IPS-18a (cell line): ENCODE measurements at regions not wholly inside any gene's neighbourhood (a gene's known extent, or its start where the extent isn't known, plus 50 kb on each side); places are given as distances from the start of the nearest gene placed in this dataset.

Experiments
- H3K27ac ChIP-seq: one replicate; pipeline ENCODE4 v1.5.1; 2013; ENCODE audit warnings: low read length
- H3K27me3 ChIP-seq: one replicate; pipeline ENCODE4 v1.6.1; 2013; ENCODE audit warnings: mild to moderate bottlenecking, low read length; ENCODE audit not compliant: control insufficient read depth, insufficient read depth
- H3K36me3 ChIP-seq: one replicate; pipeline ENCODE4 v1.6.1; 2013; ENCODE audit warnings: low read depth, low read length; ENCODE audit not compliant: control insufficient read depth
- H3K4me1 ChIP-seq: one replicate; pipeline ENCODE4 v1.6.1; 2013; ENCODE audit warnings: low read depth, low read length; ENCODE audit not compliant: control insufficient read depth
- H3K4me3 ChIP-seq: one replicate; pipeline ENCODE4 v1.5.1; 2013; ENCODE audit warnings: low read length
- H3K9ac ChIP-seq: one replicate; pipeline ENCODE4 v1.6.1; 2013; ENCODE audit warnings: mild to moderate bottlenecking, low read length, moderate library complexity
- H3K9me3 ChIP-seq: one replicate; pipeline ENCODE4 v1.6.1; 2013; ENCODE audit warnings: low read depth, low read length; ENCODE audit not compliant: control insufficient read depth

DNA sequence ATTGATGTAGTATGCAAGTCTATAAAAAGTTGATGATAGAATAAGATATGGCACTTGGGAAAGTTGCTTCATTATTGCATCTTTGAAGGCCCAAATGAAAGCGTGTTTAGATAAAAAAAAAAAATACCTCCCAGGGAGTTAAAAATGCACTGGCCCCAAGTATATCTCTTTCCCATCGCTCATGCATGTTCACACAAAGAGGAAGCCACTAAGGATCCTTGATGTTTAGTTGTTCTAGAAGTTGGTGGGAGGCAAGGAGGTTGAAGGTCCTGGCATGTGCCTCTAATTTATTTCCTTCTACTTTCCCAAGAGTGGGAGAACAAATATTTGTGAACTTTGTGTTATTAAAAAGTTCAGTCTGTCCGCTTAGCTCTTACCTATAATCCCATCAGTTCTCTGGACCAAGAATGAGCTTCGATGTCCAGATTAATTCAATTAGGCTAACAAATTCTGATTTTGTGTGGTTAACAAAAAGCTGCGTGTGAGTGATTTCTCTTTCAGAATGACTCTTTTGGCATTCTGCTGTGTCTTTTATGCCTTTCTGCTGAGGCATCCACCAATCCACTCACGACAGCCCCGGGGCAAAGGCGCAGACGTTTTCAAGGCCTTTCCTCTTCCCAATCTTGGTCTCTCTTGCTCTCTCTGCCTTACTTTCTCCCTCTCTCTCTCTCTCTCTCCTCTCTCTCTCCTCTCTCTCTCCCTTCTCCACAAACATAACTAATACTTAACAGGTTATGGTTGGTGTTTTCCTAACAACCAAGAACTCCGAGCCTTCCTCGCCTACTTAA lies 135.1 kb upstream of the ERCC6L2 start:
- no peaks in the 10 kb centered on the region for H3K27me3 ChIP-seq
- H3K9me3 ChIP-seq: no peaks in the 10 kb centered on the region
- no peak overlapping the region for H3K27ac ChIP-seq
- no peaks in the 10 kb centered on the region for H3K4me1 ChIP-seq
- H3K9ac ChIP-seq: no peak overlapping the region
- no peak overlapping the region for H3K4me3 ChIP-seq
- no peaks in the 10 kb centered on the region for H3K36me3 ChIP-seq

DNA sequence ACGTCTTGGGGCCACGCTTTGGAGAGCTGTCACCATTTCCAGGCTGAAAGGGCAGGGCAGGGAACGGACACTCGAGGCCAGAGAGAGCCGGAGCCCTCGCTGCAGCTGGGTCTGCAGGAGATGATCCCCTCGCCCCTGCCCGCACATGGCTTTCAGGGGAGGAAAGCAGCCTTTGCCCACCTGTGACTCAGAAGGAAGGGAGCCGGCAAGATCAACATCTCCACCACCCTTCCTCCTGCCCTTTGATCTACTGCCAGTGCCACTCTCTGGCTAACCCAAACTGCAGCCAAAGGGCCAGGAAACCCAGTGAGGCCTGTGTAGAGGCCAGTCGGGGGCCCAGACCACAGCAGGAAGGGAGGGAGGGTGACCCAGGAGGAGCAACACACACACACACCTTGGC lies 137.1 kb upstream of the ERCC6L2 start:
- Histone ChIP-seq H3K36me3 (no peaks in the 10 kb centered on the region), H3K4me3 (no peak overlapping the region), H3K27ac (no peak overlapping the region), H3K27me3 (no peaks in the 10 kb centered on the region), H3K9me3 (no peaks in the 10 kb centered on the region), H3K4me1 (no peaks in the 10 kb centered on the region), H3K9ac (no peak overlapping the region)

DNA sequence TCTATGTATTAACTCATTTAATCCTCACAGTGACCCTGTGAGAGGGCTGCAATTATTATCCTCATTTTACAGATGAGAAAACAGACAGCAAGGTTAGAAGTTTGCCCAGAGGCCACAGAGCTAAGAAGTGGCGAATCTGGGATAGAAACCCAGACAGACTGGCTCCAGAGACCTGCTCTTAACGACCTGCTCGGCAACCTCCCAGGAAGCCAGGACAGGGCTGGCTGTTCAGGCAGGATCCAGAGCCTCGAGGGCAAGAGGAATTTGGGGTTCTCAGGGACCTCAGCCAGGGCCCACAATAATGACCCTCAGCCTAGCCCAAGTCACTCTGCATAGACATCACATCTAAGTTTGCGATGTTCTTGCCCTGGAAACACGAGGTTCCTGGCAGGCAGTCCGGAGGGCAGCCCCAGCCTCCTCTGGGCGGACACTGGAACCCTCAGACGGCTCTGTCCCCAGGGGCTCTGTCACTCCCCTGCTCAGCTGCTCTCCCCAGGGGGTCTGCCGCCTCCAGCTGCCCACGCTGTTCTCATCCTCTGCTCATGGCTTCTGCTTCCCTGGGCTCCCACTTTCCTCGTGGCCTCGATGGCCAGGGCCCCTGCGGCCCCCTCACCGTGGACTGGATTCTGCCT lies 138.5 kb upstream of the ERCC6L2 start:
- H3K9ac ChIP-seq: no peak overlapping the region
- H3K27ac ChIP-seq: no peak overlapping the region

DNA sequence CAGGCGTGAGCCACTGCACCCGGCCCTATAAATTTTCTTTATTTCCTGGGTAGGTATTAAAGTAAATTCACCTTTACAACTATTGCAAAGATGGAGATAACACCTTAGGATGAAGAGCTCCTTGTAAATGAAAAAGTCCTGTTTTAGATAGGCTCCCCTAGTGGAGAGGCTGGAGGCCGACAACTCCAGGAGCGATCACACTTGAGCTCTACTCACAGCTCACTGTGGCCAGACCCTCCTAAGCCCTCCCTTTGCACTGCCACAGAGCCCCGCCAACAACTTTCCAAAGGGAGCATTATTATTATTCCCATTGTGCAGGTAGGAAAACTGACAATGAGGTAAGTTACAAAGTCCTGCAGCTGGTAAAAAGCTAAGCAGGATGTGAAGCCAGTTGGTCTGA lies 139.1 kb upstream of the ERCC6L2 start:
- Histone ChIP-seq H3K9me3 (no peaks in the 10 kb centered on the region), H3K27ac (no peak overlapping the region), H3K4me1 (no peaks in the 10 kb centered on the region), H3K4me3 (no peak overlapping the region), H3K27me3 (no peaks in the 10 kb centered on the region), H3K36me3 (no peaks in the 10 kb centered on the region), H3K9ac (no peak overlapping the region)

More for the DNA sequence above, 138.5 kb upstream of the ERCC6L2 start:
- H3K4me3 ChIP-seq: no peak overlapping the region
- H3K4me1 ChIP-seq: no peaks in the 10 kb centered on the region
- H3K9me3 ChIP-seq: no peaks in the 10 kb centered on the region
- H3K36me3 ChIP-seq: no peaks in the 10 kb centered on the region
- no peaks in the 10 kb centered on the region for H3K27me3 ChIP-seq

DNA sequence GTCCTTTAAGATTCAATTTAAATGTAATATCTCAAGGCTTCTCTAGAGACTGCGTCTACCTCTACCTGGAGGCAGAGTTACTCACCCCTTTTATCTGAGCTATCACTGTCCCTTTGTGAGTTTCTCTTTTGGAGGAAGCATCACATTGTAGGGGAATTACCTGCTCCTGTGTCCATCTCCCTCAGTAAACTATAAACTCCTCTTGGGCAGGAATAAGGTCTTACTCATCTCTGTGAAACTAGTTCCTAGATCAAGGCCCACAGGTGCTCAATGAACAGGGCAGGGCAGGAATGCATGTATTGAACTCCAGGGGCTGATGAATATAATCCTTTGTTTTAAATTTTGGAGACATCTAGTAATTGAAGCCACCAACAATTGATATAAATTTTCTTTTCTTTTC lies 139.8 kb upstream of the ERCC6L2 start:
- no peaks in the 10 kb centered on the region for H3K4me1 ChIP-seq

DNA sequence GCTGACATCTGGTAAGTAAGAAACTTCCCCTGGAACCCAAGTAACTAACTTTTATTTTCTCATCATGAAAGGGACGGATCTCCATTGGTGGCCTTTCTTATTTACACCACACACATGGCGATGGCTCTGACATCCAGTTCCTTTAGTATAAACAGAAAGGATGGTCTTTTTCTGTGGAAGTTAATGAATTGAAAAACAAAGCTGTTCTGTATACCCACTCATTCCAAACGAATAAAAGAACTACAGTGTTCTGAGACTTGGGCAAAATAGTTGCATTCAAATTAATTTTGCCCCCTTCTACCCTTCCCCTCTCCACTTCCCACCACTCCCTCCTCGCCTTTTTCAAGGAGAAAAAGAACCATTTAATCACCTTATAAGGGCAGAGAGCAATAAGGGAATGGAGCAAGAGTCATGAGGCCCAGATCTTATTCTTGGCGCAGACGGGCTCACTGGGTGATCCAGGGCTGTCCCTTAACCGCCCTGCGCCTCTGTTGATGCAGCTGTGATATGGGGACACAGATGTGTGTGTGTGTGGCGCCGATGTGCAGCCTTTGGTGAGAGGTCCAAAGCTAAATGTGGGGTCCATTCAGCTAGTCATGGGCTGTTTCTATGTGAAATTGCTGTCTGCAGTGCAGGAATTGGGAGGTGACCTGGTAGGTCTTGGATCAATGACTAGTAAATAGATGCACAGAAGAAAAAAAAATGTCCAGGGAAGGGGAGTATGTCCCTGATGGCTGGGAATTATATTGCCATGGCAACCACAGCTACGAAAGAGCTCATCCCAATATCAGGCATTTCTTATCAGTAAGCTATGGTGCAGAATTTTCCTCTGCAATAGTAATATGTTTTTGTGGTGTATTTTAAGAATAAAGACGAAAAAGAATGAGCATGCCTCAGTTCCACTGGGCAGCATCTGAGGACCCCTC lies 141.5 kb upstream of the ERCC6L2 start:
- no peak overlapping the region for H3K4me3 ChIP-seq
- H3K4me1 ChIP-seq: no peaks in the 10 kb centered on the region
- no peaks in the 10 kb centered on the region for H3K36me3 ChIP-seq
- no peak overlapping the region for H3K9ac ChIP-seq
- H3K9me3 ChIP-seq: no peaks in the 10 kb centered on the region
- no peaks in the 10 kb centered on the region for H3K27me3 ChIP-seq
- no peak overlapping the region for H3K27ac ChIP-seq

More for the DNA sequence above, 139.8 kb upstream of the ERCC6L2 start:
- no peaks in the 10 kb centered on the region for H3K9me3 ChIP-seq
- H3K4me3 ChIP-seq: no peak overlapping the region
- no peaks in the 10 kb centered on the region for H3K27me3 ChIP-seq
- H3K27ac ChIP-seq: no peak overlapping the region
- H3K36me3 ChIP-seq: no peaks in the 10 kb centered on the region
- no peak overlapping the region for H3K9ac ChIP-seq

DNA sequence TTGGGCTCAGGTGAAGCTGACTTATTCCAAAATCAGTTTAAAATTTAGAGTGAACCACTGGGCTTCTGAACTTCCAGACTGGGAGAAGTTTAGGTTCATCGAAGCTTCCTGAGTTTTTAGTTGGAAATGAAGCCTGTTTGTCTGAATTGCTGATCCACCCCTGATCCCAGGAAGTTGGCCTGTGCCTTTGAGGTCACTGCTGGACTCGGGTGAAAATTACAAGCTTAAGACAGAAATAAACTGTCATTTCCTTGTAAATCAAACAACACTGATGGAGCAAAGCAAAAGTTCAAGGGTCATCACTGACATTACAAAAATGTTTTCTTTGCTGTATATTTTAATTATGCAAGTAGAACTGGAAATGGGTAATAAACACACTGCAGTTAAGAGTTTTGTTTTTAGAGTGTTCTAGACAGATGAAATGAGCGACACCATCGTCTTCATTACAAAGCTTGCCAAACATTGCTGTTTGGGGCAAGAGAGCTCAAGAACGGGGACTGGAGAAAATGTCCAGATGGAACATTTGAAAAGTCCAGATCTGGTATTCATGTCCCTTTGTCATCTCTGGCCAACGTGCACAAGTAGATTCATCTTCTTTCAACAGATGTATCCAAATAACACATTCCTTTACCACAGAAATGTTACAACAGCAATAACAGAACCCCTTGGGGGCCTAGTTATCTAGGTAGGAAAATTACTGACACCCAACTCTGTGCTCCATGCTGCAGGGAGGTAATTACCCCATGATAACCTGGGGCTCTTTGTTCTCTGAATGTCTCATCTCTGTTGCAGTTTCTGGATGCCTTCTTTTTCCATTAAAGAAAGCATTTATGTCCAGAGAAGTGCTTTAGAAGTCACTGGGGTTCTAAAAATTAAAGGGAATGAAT lies 142.4 kb upstream of the ERCC6L2 start:
- no peaks in the 10 kb centered on the region for H3K9me3 ChIP-seq
- no peaks in the 10 kb centered on the region for H3K36me3 ChIP-seq
- no peak overlapping the region for H3K27ac ChIP-seq

DNA sequence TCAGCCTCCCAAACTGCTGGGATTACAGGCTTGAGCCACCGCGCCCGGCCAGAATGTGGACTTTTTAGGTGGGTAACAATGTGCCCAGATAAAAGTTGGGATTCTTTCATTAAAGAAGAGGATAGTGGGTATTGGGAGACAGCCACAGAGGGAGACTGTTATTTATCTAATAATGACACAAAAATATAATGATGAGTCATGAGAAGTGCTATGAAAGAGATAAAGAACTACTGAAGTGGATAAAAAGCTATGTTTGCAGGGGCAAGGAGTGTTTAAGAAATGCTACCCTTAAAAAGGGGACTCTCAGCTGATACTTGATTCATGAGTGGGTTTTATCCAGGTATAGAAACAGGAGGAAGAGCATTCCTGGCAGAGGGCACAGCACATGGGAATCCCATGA lies 143.6 kb upstream of the ERCC6L2 start:
- Histone ChIP-seq H3K36me3 (no peaks in the 10 kb centered on the region), H3K4me3 (no peak overlapping the region), H3K27me3 (no peaks in the 10 kb centered on the region), H3K9ac (no peak overlapping the region), H3K4me1 (no peaks in the 10 kb centered on the region), H3K9me3 (no peaks in the 10 kb centered on the region), H3K27ac (no peak overlapping the region)

More for the DNA sequence above, 142.4 kb upstream of the ERCC6L2 start:
- Histone ChIP-seq H3K4me1 (no peaks in the 10 kb centered on the region), H3K9ac (no peak overlapping the region), H3K27me3 (no peaks in the 10 kb centered on the region), H3K4me3 (no peak overlapping the region)

DNA sequence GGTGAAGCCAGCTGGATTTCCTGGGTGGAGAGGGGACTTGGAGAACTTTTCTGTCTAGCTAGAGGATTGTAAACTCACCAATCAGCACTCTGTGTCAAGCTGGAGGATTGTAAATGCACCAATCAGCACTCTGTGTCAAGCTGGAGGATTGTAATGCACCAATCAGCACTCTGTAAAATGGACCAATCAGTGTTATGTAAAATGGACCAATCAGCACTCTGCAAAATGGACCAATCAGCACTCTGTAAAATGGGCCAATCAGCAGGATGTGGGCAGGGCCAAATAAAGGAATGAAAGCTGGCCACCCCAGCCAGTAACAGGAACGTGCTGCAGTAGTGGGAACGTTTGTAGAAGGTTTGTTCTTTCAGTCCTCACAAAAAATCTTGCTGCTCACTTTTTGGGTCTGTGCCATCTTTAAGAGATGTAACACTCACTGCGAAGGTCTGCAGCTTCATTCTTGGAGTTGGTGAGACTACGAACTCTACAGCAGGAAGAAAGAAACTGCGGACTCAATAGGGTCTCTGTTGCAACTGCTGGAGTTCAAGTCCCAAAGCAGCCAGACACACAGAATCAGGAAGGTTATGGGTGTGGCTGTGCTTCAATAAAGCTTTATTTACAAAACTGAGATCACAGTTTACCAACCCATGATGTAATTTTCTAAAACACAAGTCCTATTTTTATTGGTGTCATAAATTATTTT lies 145.7 kb upstream of the ERCC6L2 start:
- Histone ChIP-seq H3K27ac (no peak overlapping the region), H3K9ac (no peak overlapping the region), H3K9me3 (no peaks in the 10 kb centered on the region), H3K4me1 (no peaks in the 10 kb centered on the region), H3K27me3 (no peaks in the 10 kb centered on the region), H3K4me3 (no peak overlapping the region), H3K36me3 (no peaks in the 10 kb centered on the region)

DNA sequence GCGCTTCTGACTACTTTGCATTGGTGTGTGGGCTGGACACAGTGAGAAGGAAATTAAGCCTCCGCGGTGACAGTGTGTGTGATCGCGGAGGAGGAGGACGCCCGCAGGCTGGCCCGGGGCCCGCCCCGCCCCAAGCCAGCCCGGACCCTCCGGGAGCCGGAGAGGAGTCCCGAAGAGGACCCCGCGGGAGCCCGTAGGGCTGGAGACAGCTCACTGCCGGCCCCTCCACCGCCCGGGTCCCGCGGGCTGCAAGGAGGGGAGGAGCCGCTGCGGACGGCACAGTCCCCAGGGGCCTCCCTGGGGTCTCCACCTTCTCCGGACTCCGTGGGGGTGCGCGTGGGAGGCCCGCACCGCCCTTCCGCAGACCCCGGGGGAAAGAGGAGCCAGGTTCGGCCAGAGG lies 146.4 kb upstream of the ERCC6L2 start:
- H3K27ac ChIP-seq: no peak overlapping the region
- H3K36me3 ChIP-seq: no peaks in the 10 kb centered on the region
- H3K27me3 ChIP-seq: no peaks in the 10 kb centered on the region
- H3K9me3 ChIP-seq: no peaks in the 10 kb centered on the region
- no peaks in the 10 kb centered on the region for H3K4me1 ChIP-seq
- no peak overlapping the region for H3K9ac ChIP-seq
- H3K4me3 ChIP-seq: no peak overlapping the region
